ENCODE measurements at regions not wholly inside any gene's neighbourhood (a gene's known extent, or its start where the extent isn't known, plus 50 kb on each side); places are given as distances from the start of the nearest gene placed in this dataset.
A peak's percentile ranks its signal among the peaks of the same experiment; 100 is the strongest.

DNA sequence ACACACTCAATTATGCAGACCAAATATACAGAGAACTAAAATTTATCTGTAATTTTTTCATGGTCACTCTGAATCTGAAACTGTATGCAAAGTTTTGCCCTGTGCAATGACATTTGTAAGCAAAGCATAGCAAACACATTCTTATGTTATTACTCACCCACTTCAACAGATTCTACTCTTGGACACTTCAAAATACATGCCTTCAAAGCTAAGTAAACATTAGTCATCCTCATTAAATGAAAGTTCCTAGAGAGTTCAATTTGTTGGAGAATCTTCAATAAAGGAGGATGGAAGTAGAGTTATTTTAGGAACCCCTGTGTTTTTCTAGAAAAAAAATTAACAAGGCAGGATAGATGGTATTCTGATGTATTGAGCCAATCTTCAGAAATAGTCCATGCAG lies 639.7 kb upstream of the C9orf72 start (continued):
- TF ChIP-seq, protein P1, sequence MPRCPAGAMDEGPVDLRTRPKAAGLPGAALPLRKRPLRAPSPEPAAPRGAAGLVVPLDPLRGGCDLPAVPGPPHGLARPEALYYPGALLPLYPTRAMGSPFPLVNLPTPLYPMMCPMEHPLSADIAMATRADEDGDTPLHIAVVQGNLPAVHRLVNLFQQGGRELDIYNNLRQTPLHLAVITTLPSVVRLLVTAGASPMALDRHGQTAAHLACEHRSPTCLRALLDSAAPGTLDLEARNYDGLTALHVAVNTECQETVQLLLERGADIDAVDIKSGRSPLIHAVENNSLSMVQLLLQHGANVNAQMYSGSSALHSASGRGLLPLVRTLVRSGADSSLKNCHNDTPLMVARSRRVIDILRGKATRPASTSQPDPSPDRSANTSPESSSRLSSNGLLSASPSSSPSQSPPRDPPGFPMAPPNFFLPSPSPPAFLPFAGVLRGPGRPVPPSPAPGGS (CRISPR knock-in tag; IDR thresholded peaks at IDR 0.05): no peak
- no peak for TF ChIP-seq ZNF350 (CRISPR knock-in tag; IDR thresholded peaks at IDR 0.05; ENCODE audit: borderline replicate concordance, low read depth)
- no peak for TF ChIP-seq ERF (CRISPR knock-in tag; IDR thresholded peaks at IDR 0.05)
- TF ChIP-seq ATAD3A (CRISPR knock-in tag; IDR thresholded peaks at IDR 0.05): no peak
- no peak for TF ChIP-seq CBX5 (CRISPR knock-in tag; IDR thresholded peaks at IDR 0.05; ENCODE audit: borderline replicate concordance)
- TF ChIP-seq, protein P2, sequence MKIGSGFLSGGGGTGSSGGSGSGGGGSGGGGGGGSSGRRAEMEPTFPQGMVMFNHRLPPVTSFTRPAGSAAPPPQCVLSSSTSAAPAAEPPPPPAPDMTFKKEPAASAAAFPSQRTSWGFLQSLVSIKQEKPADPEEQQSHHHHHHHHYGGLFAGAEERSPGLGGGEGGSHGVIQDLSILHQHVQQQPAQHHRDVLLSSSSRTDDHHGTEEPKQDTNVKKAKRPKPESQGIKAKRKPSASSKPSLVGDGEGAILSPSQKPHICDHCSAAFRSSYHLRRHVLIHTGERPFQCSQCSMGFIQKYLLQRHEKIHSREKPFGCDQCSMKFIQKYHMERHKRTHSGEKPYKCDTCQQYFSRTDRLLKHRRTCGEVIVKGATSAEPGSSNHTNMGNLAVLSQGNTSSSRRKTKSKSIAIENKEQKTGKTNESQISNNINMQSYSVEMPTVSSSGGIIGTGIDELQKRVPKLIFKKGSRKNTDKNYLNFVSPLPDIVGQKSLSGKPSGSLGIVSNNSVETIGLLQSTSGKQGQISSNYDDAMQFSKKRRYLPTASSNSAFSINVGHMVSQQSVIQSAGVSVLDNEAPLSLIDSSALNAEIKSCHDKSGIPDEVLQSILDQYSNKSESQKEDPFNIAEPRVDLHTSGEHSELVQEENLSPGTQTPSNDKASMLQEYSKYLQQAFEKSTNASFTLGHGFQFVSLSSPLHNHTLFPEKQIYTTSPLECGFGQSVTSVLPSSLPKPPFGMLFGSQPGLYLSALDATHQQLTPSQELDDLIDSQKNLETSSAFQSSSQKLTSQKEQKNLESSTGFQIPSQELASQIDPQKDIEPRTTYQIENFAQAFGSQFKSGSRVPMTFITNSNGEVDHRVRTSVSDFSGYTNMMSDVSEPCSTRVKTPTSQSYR (CRISPR knock-in tag; IDR thresholded peaks at IDR 0.05; ENCODE audit: borderline replicate concordance): no peak
- peak; percentile 49; the same call in 1 of the 2 replicates for TF ChIP-seq CREM (IDR thresholded peaks at IDR 0.05)
- no peak for TF ChIP-seq CREM (CRISPR knock-in tag; IDR thresholded peaks at IDR 0.05)
- no peak for TF ChIP-seq GLI4 (CRISPR knock-in tag; IDR thresholded peaks at IDR 0.05; ENCODE audit: borderline replicate concordance)
- no peak for TF ChIP-seq SPEN (CRISPR knock-in tag; IDR thresholded peaks at IDR 0.05; ENCODE audit: low read depth)
- TF ChIP-seq, protein P3, sequence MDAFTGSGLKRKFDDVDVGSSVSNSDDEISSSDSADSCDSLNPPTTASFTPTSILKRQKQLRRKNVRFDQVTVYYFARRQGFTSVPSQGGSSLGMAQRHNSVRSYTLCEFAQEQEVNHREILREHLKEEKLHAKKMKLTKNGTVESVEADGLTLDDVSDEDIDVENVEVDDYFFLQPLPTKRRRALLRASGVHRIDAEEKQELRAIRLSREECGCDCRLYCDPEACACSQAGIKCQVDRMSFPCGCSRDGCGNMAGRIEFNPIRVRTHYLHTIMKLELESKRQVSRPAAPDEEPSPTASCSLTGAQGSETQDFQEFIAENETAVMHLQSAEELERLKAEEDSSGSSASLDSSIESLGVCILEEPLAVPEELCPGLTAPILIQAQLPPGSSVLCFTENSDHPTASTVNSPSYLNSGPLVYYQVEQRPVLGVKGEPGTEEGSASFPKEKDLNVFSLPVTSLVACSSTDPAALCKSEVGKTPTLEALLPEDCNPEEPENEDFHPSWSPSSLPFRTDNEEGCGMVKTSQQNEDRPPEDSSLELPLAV (CRISPR knock-in tag; conservative IDR thresholded peaks at IDR 0.05; ENCODE audit: low read depth): no peak
- TF ChIP-seq GTF2F1 (IDR thresholded peaks at IDR 0.05; ENCODE audit: low read length): no peak
- TF ChIP-seq ZNF225 (CRISPR knock-in tag; IDR thresholded peaks at IDR 0.05): no peak
- TF ChIP-seq ZNF607 (CRISPR knock-in tag; IDR thresholded peaks at IDR 0.05; ENCODE audit: borderline replicate concordance): no peak
- no peak for TF ChIP-seq ZNF577 (CRISPR knock-in tag; IDR thresholded peaks at IDR 0.05; ENCODE audit: borderline replicate concordance, low read depth)
- TF ChIP-seq, protein P4, sequence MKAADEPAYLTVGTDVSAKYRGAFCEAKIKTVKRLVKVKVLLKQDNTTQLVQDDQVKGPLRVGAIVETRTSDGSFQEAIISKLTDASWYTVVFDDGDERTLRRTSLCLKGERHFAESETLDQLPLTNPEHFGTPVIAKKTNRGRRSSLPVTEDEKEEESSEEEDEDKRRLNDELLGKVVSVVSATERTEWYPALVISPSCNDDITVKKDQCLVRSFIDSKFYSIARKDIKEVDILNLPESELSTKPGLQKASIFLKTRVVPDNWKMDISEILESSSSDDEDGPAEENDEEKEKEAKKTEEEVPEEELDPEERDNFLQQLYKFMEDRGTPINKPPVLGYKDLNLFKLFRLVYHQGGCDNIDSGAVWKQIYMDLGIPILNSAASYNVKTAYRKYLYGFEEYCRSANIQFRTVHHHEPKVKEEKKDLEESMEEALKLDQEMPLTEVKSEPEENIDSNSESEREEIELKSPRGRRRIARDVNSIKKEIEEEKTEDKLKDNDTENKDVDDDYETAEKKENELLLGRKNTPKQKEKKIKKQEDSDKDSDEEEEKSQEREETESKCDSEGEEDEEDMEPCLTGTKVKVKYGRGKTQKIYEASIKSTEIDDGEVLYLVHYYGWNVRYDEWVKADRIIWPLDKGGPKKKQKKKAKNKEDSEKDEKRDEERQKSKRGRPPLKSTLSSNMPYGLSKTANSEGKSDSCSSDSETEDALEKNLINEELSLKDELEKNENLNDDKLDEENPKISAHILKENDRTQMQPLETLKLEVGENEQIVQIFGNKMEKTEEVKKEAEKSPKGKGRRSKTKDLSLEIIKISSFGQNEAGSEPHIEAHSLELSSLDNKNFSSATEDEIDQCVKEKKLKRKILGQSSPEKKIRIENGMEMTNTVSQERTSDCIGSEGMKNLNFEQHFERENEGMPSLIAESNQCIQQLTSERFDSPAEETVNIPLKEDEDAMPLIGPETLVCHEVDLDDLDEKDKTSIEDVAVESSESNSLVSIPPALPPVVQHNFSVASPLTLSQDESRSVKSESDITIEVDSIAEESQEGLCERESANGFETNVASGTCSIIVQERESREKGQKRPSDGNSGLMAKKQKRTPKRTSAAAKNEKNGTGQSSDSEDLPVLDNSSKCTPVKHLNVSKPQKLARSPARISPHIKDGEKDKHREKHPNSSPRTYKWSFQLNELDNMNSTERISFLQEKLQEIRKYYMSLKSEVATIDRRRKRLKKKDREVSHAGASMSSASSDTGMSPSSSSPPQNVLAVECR (CRISPR knock-in tag; IDR thresholded peaks at IDR 0.05; ENCODE audit: borderline replicate concordance): no peak
- TF ChIP-seq, protein P5, sequence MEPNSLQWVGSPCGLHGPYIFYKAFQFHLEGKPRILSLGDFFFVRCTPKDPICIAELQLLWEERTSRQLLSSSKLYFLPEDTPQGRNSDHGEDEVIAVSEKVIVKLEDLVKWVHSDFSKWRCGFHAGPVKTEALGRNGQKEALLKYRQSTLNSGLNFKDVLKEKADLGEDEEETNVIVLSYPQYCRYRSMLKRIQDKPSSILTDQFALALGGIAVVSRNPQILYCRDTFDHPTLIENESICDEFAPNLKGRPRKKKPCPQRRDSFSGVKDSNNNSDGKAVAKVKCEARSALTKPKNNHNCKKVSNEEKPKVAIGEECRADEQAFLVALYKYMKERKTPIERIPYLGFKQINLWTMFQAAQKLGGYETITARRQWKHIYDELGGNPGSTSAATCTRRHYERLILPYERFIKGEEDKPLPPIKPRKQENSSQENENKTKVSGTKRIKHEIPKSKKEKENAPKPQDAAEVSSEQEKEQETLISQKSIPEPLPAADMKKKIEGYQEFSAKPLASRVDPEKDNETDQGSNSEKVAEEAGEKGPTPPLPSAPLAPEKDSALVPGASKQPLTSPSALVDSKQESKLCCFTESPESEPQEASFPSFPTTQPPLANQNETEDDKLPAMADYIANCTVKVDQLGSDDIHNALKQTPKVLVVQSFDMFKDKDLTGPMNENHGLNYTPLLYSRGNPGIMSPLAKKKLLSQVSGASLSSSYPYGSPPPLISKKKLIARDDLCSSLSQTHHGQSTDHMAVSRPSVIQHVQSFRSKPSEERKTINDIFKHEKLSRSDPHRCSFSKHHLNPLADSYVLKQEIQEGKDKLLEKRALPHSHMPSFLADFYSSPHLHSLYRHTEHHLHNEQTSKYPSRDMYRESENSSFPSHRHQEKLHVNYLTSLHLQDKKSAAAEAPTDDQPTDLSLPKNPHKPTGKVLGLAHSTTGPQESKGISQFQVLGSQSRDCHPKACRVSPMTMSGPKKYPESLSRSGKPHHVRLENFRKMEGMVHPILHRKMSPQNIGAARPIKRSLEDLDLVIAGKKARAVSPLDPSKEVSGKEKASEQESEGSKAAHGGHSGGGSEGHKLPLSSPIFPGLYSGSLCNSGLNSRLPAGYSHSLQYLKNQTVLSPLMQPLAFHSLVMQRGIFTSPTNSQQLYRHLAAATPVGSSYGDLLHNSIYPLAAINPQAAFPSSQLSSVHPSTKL (CRISPR knock-in tag; IDR thresholded peaks at IDR 0.05): peak; percentile 94
